Brain pericyte (primary cell): ENCODE measurements at regions not wholly inside any gene's neighbourhood (a gene's known extent, or its start where the extent isn't known, plus 50 kb on each side); places are given as distances from the start of the nearest gene placed in this dataset.

ENCODE experiments used
- DNase-seq: peaks from one replicate; pipeline ENCODE4 v3.0.0-alpha.2; 2012; ENCODE audit warnings: low read depth, low spot score

GRCh38 chr15:68500363-68501258 is 68.6 kb upstream of the ITGA11 start:
- DNase-seq, result no peak

- DNase-seq, result no peak
These were observed 69.3 kb upstream of the ITGA11 start for GRCh38 chr15:68501259-68501591.

GRCh38 chr15:68501616-68502015 is 69.7 kb upstream of the ITGA11 start:
- DNase-seq, result no peak

- DNase-seq, result no peak
These were observed 70.5 kb upstream of the ITGA11 start for GRCh38 chr15:68502398-68502901.

GRCh38 chr15:68503213-68503612 is 71.2 kb upstream of the ITGA11 start:
- DNase-seq, result no peak

GRCh38 chr15:68503791-68504680 is 72.1 kb upstream of the ITGA11 start:
- DNase-seq, result no peak

- no peak for DNase-seq
These were observed 72.8 kb upstream of the ITGA11 start for GRCh38 chr15:68504681-68505170.

- DNase-seq, result no peak
These were observed 72.7 kb upstream of the CORO2B start for GRCh38 chr15:68506071-68506470.

GRCh38 chr15:68507447-68507846 is 71.3 kb upstream of the CORO2B start:
- DNase-seq, result no peak

GRCh38 chr15:68508485-68509189 is 70.2 kb upstream of the CORO2B start:
- DNase-seq, result no peak

- DNase-seq, result no peak
These were observed 68.2 kb upstream of the CORO2B start for GRCh38 chr15:68510558-68510957.

- no peak for DNase-seq
These were observed 67.5 kb upstream of the CORO2B start for GRCh38 chr15:68511073-68511991.

- DNase-seq, result no peak
These were observed 66.7 kb upstream of the CORO2B start for GRCh38 chr15:68512052-68512451.

GRCh38 chr15:68512598-68512997 is 66.2 kb upstream of the CORO2B start:
- DNase-seq, result no peak

- no peak for DNase-seq
These were observed 63.3 kb upstream of the CORO2B start for GRCh38 chr15:68515371-68516095.

- no peak for DNase-seq
These were observed 61.5 kb upstream of the CORO2B start for GRCh38 chr15:68517285-68517761.

GRCh38 chr15:68518046-68518445 is 60.7 kb upstream of the CORO2B start:
- no peak for DNase-seq

GRCh38 chr15:68518785-68519430 is 59.9 kb upstream of the CORO2B start:
- DNase-seq, result no peak
